GM23248 (cell line): ENCODE measurements at regions not wholly inside any gene's neighbourhood (a gene's known extent, or its start where the extent isn't known, plus 50 kb on each side); places are given as distances from the start of the nearest gene placed in this dataset.

Experiments used
- DNase-seq: peaks from one replicate; pipeline ENCODE4 v3.0.0-alpha.2; 2015
- H2AFZ ChIP-seq: fragments of 200-600 bp; sonication (generic); 2 replicates; pipeline ENCODE4 v1.6.1; 2016; ENCODE audit warnings: antibody characterized with exemption
- H3F3A ChIP-seq: fragments of 200-600 bp; sonication (generic); 2 replicates; pipeline ENCODE4 v1.6.1; 2016; ENCODE audit warnings: mild to moderate bottlenecking, antibody characterized with exemption, mixed run types; ENCODE audit not compliant: insufficient read depth
- H3K27ac ChIP-seq: fragments of 200-600 bp; sonication (generic); 2 replicates; pipeline ENCODE4 v1.5.1; 2016; ENCODE audit warnings: mild to moderate bottlenecking
- H3K27me3 ChIP-seq: fragments of 200-600 bp; sonication (generic); replicated peaks from 2 replicates; pipeline ENCODE4 v1.6.1; 2016; ENCODE audit warnings: mild to moderate bottlenecking; ENCODE audit not compliant: insufficient read depth
- H3K36me3 ChIP-seq: fragments of 200-600 bp; sonication (generic); 2 replicates; pipeline ENCODE4 v1.6.1; 2016; ENCODE audit warnings: low read depth, mild to moderate bottlenecking
- H3K4me1 ChIP-seq: fragments of 200-600 bp; sonication (generic); 2 replicates; pipeline ENCODE4 v1.6.1; 2016; ENCODE audit warnings: mild to moderate bottlenecking; ENCODE audit not compliant: insufficient read depth
- H3K4me2 ChIP-seq: fragments of 200-600 bp; sonication (generic); one replicate; pipeline ENCODE4 v1.6.1; 2016; ENCODE audit warnings: mild to moderate bottlenecking; ENCODE audit not compliant: unreplicated experiment
- H3K4me3 ChIP-seq: fragments of 200-600 bp; sonication (generic); 2 replicates; pipeline ENCODE4 v1.5.1; 2016; ENCODE audit warnings: mild to moderate bottlenecking
- H3K79me2 ChIP-seq: fragments of 200-600 bp; sonication (generic); 2 replicates; pipeline ENCODE4 v1.6.1; 2016; ENCODE audit warnings: mild to moderate bottlenecking; ENCODE audit not compliant: insufficient read depth
- H3K9ac ChIP-seq: fragments of 200-600 bp; sonication (generic); 2 replicates; pipeline ENCODE4 v1.6.1; 2016; ENCODE audit warnings: mild to moderate bottlenecking
- H3K9me2 ChIP-seq: fragments of 200-600 bp; sonication (generic); 2 replicates; pipeline ENCODE4 v1.6.1; 2016; ENCODE audit warnings: mixed run types, mild to moderate bottlenecking, moderate library complexity; ENCODE audit not compliant: insufficient read depth
- H3K9me3 ChIP-seq: fragments of 200-600 bp; sonication (generic); one replicate; pipeline ENCODE4 v1.6.1; 2017; ENCODE audit warnings: low read depth
- H4K20me1 ChIP-seq: fragments of 200-600 bp; sonication (generic); 2 replicates; pipeline ENCODE4 v1.6.0; 2016; ENCODE audit not compliant: insufficient read depth
- EZH2 ChIP-seq: fragments of 200-600 bp; sonication (generic); IDR thresholded peaks from 2 replicates; pipeline ENCODE4 v1.6.1; 2018; ENCODE audit warnings: antibody characterized with exemption, mild to moderate bottlenecking; ENCODE audit not compliant: insufficient read depth, poor library complexity, severe bottlenecking
- EZH2phosphoT487 ChIP-seq: fragments of 200-600 bp; sonication (generic); IDR thresholded peaks from 2 replicates; pipeline ENCODE4 v1.6.1; 2018; ENCODE audit warnings: antibody characterized with exemption, moderate library complexity, mild to moderate bottlenecking, low read depth; ENCODE audit not compliant: insufficient read depth
- WGBS, 2 experiments: methylation state at CpG; one replicate each; pipeline ENCODE4 v1.1.6; 2015 to 2017; ENCODE audit warnings: low lambda C conversion rate in 2 of 2, low coverage in 1 of 2; ENCODE audit errors: missing lambda C conversion rate in 2 of 2; 5-methylcytosine and 5-hydroxymethylcytosine counted together
- in situ Hi-C: fragments of 300-500 bp; cut with MboI; formaldehyde crosslinking; loops from 2 replicates; pipeline ENCODE4 v1.15.0; 2020

- no peaks in the 10 kb centered on the region for H3K9me2 ChIP-seq
- WGBS, 2 experiments: 48 to 51% methylated on average over 6 of the region's 6 CpGs
- H3K36me3 ChIP-seq: no peaks in the 10 kb centered on the region
- no peak overlapping the region for H3K27ac ChIP-seq
- H4K20me1 ChIP-seq: no peaks in the 10 kb centered on the region
- no peaks in the 10 kb centered on the region for H3F3A ChIP-seq
- peak; percentile 32 for DNase-seq
- H3K4me2 ChIP-seq: no peak overlapping the region
- no peaks in the 10 kb centered on the region for H3K79me2 ChIP-seq
- H2AFZ ChIP-seq: no peak overlapping the region
- H3K9ac ChIP-seq: no peak overlapping the region
- H3K4me1 ChIP-seq: no peaks in the 10 kb centered on the region
- in situ Hi-C loops: no loop called here
- H3K4me3 ChIP-seq: no peak overlapping the region
- no peak for TF ChIP-seq EZH2phosphoT487
- TF ChIP-seq EZH2: no peak
- H3K9me3 ChIP-seq: no peaks in the 10 kb centered on the region
- H3K27me3 ChIP-seq: no peaks in the 10 kb centered on the region
Observed at GRCh38 chr4:57499786-57500185, 389.6 kb upstream of the IGFBP7 start.

- H3K9me3 ChIP-seq: no peaks in the 10 kb centered on the region
- no peaks in the 10 kb centered on the region for H3K4me1 ChIP-seq
- TF ChIP-seq EZH2: no peak
- no peak for TF ChIP-seq EZH2phosphoT487
- H3K9me2 ChIP-seq: no peaks in the 10 kb centered on the region
- H3K4me2 ChIP-seq: no peak overlapping the region
- no peak overlapping the region for H3K27ac ChIP-seq
- no peak overlapping the region for H3K4me3 ChIP-seq
- DNase-seq: no peak
- H3F3A ChIP-seq: no peaks in the 10 kb centered on the region
- H3K9ac ChIP-seq: no peak overlapping the region
- no peaks in the 10 kb centered on the region for H3K27me3 ChIP-seq
- H3K79me2 ChIP-seq: no peaks in the 10 kb centered on the region
- WGBS, 2 experiments: 28 to 29% methylated on average over 4 of the region's 4 CpGs
- no peaks in the 10 kb centered on the region for H3K36me3 ChIP-seq
- no peak overlapping the region for H2AFZ ChIP-seq
- in situ Hi-C loops: no loop called here
- H4K20me1 ChIP-seq: no peaks in the 10 kb centered on the region
Observed at GRCh38 chr4:57498251-57498650, 388.1 kb upstream of the IGFBP7 start.

- no peaks in the 10 kb centered on the region for H3K9me2 ChIP-seq
- in situ Hi-C loops: no loop called here
Observed at GRCh38 chr4:57496697-57497471, 386.7 kb upstream of the IGFBP7 start.

GRCh38 chr4:57494821-57495220 lies 384.6 kb upstream of the IGFBP7 start:
- H2AFZ ChIP-seq: no peak overlapping the region
- no peak overlapping the region for H3K4me2 ChIP-seq
- no peaks in the 10 kb centered on the region for H3K9me2 ChIP-seq
- no peaks in the 10 kb centered on the region for H3K27me3 ChIP-seq
- no peaks in the 10 kb centered on the region for H3K9me3 ChIP-seq
- H3K79me2 ChIP-seq: no peaks in the 10 kb centered on the region
- no peak overlapping the region for H3K27ac ChIP-seq
- H3K36me3 ChIP-seq: no peaks in the 10 kb centered on the region
- H3K4me1 ChIP-seq: no peaks in the 10 kb centered on the region
- no peak overlapping the region for H3K4me3 ChIP-seq
- H4K20me1 ChIP-seq: no peaks in the 10 kb centered on the region
- no peaks in the 10 kb centered on the region for H3F3A ChIP-seq
- WGBS, 2 experiments: 12 to 19% methylated on average over 4 of the region's 4 CpGs
- in situ Hi-C loops: no loop called here
- DNase-seq: no peak
- no peak overlapping the region for H3K9ac ChIP-seq
- TF ChIP-seq EZH2phosphoT487: no peak
- no peak for TF ChIP-seq EZH2

More at GRCh38 chr4:57496697-57497471, 386.7 kb upstream of the IGFBP7 start:
- no peak overlapping the region for H3K27ac ChIP-seq
- H3K27me3 ChIP-seq: no peaks in the 10 kb centered on the region
- no peak overlapping the region for H3K4me2 ChIP-seq
- WGBS, 2 experiments: 0 to 9% methylated on average over 2 of the region's 2 CpGs
- no peaks in the 10 kb centered on the region for H3F3A ChIP-seq
- H3K79me2 ChIP-seq: no peaks in the 10 kb centered on the region
- H3K9me3 ChIP-seq: no peaks in the 10 kb centered on the region
- TF ChIP-seq EZH2: no peak
- TF ChIP-seq EZH2phosphoT487: no peak
- H3K9ac ChIP-seq: no peak overlapping the region
- H3K36me3 ChIP-seq: no peaks in the 10 kb centered on the region
- no peak for DNase-seq
- no peaks in the 10 kb centered on the region for H3K4me1 ChIP-seq
- H2AFZ ChIP-seq: no peak overlapping the region
- H3K4me3 ChIP-seq: no peak overlapping the region
- H4K20me1 ChIP-seq: no peaks in the 10 kb centered on the region
